ENCODE measurements at regions not wholly inside any gene's neighbourhood (a gene's known extent, or its start where the extent isn't known, plus 50 kb on each side); places are given as distances from the start of the nearest gene placed in this dataset.
"Not testable (repeated sequence)": the region's sequence is repeated elsewhere in the genome, so short reads cannot be mapped to it uniquely, and the experiment has no call there.

DNA sequence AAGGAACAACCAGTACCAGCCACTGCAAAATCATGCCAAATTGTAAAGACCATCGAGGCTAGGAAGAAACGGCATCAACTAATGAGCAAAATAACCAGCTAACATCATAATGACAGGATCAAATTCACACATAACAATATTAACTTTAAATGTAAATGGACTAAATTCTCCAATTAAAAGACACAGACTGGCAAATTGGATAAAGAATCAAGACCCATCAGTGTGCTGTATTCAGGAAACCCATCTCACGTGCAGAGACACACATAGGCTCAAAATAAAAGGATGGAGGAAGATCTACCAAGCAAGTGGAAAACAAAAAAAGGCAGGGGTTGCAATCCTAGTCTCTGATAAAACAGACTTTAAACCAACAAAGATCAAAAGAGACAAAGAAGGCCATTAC, 97.6 kb downstream of the GPX5 start:
- DNase-seq (ENCODE audit: low spot score): not testable (repeated sequence)

GRCh38 chr6:28626386-28626785, 100.7 kb downstream of the GPX5 start:
- DNase-seq (ENCODE audit: low spot score): not testable (repeated sequence)

DNA sequence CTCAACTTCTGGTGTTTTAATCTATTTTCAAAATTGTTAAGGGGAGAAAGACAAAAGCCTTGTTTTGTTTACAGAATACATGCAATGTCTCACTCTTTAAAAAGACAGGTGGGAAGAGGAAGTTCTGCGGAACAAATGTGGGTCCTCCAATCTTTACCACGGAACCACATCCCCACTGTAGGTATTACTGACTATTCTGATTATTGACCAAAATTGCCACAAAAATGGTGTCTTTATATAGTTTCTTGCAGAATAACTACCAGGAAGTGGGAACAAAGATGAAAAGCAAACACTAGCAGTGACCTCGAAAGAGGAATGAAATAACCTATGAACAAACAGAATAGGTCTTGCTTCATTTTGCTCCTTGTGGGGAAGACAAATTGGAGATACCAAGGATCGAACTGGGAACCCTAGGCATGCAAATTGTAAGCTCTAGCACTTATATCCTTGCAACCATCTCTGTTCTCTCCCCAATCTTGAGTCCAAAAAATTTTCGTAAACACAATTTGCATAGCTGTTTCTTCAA, 106.7 kb downstream of the GPX5 start:
- DNase-seq (ENCODE audit: low spot score): no peak

GRCh38 chr6:28633445-28634215, 107.9 kb downstream of the GPX5 start:
- DNase-seq (ENCODE audit: low spot score): no peak

- no peak for DNase-seq (ENCODE audit: low spot score)
Measured at GRCh38 chr6:28634411-28634760, 108.7 kb downstream of the GPX5 start.

- peak; percentile 57 for DNase-seq (ENCODE audit: low spot score)
Measured at GRCh38 chr6:28634761-28635546, 109.3 kb downstream of the GPX5 start.

DNA sequence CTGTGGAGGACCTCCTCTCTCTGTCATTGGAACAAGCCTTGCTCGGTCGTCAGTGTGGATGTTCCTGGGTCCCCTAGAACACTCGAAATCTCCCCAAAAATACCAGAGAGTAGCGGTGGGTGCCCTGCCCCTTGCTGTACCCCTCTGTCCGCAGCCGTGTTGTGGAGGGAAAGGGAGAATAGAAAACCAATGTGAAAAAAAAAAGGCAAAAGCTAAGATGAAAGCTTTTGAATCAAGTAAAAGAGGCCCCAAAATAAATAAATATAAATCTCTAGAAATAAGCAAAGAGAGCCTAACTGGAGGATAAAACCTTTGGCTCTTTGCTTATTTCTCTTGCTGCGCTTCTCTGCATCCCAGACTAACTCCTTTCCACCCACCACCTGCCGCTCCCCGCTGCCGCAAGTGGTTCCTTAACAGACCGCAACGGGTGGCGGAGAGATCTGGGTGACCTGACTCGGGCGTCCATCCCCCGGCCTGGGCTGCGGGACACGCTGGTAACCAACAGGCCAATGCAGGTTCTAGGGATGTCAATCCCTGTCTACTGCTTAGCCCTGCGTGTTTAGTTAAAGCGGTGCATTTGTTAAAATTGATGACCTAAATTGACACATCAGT, 110.0 kb downstream of the GPX5 start:
- DNase-seq (ENCODE audit: low spot score): no peak

GRCh38 chr6:28638787-28639430, 113.2 kb downstream of the GPX5 start:
- DNase-seq (ENCODE audit: low spot score): no peak

- DNase-seq (ENCODE audit: low spot score): not testable (repeated sequence)
Measured at GRCh38 chr6:28639445-28640290, 114.0 kb downstream of the GPX5 start.

- DNase-seq (ENCODE audit: low spot score): peak; percentile 8
Measured at GRCh38 chr6:28643017-28643740, 117.5 kb downstream of the GPX5 start.

- DNase-seq (ENCODE audit: low spot score): no peak
Measured at GRCh38 chr6:28646650-28647049, 121.0 kb downstream of the GPX5 start.

DNA sequence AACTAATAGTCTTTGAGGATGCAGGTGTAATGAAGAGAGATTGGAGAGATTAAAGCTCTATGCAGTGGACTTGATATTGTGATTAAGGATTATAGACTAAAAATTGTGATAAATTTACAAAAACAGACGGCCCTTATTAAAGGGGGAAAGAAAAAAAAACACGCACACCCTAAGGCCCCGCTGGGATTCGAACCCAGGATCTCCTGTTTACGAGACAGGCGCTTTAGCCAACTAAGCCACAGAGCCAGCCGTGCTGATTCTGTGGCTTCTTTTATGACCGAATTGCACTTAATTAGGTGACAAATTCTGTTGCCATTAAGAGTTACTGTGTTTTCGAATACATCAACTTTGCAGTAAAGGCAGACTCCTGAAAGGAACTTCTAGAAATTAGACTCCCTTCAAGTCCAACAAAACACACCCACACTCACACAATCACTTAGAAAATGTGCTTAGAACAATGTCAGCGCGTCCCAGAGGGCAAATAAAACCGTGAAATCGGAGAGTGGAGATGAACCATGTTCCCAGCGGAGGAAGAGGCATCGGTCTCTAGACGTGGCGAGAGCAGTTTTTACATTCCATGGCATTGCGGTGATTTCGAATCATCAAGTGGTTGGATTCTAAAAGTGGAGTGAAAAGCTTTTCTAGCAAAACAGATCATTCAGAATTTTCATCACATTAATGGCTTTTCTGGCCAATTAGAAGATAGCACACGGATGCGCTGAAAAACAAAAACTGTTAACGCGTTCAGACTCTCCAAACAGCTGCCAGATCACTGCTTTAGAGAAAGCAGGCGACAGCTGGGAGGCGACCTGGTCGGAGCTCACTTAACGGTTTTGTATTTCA, 122.6 kb downstream of the GPX5 start:
- peak; percentile 86 for DNase-seq (ENCODE audit: low spot score)

DNA sequence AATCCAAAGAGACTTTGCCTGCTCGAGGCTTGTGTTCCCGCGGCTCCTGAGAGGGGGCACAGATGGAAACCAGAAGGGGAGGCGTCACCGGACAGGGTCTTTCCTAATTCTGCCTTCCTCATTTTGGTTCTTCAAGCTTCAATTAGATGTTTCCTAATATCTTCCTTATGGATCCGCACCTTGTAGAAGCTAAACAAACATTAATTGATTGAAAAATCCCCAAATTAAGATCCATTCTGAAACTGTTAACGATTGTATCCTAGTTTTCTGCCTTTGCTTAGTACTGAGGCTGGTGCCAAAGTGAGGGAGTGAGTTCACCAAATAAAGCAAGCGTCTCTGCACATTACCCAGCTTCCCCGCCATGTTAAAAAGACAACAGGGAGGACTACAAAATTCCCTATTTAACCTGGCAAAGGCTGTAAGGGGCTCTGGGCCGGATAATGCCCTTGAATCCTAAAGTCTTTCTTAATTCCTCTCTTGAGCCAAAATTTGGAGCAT, 123.2 kb downstream of the GPX5 start:
- DNase-seq (ENCODE audit: low spot score): no peak

DNA sequence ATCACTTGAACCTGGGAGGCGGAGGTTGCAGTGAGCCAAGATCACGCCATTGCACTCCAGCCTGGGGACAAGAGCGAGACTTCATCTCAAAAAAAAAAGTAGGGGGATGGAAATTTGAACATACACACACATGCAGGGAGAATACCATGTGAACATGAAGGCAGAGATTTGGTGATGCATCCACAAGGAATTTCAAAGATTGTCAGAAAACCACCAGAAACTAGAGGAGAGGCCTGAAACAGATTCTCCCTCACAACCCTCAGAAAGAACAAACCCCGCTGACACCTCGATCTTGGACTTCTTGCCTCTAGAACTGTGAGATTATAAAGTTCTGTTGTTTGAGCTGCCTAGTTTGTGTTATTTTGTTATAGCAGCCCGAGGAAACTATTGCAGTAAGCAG, 125.5 kb downstream of the GPX5 start:
- no peak for DNase-seq (ENCODE audit: low spot score)

DNA sequence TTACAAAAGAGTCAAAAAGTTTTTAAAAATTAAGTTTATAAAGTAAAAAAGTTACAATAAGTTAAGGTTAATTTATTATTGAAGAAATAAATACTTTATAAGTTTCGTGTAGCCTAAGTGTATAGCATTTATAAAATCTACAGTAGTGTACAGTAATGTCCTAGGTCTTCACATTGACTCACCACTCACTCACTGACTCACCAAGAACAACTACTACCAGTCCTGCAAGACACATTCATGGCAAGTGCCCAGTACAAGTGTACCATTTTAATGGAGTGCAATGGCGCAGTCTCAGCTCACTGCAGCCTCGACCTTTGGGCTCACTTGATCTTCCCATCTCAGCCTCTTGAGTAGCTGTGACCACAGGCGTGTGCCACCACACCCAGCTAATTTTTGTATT, 128.2 kb downstream of the GPX5 start:
- DNase-seq (ENCODE audit: low spot score): no peak

DNA sequence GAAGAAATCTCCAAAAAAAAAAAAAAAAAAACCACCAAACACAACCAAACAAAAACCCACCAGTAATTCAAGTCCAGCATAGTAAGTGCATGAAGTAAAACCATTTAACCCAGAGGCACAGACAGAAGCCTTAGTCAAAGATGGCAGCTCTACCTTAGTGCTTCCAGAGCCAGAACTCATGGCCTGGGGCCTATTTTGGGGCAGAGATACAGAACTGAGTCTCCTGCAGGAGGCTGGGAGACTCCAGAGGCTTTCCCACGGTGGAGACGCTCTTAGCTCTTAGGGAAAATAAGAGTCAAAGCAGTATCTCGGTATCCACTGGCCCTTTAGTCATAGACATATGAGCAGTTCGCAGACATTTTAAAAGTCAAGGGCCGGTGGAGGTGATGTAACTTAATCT, 129.5 kb downstream of the GPX5 start:
- no peak for DNase-seq (ENCODE audit: low spot score)

DNA sequence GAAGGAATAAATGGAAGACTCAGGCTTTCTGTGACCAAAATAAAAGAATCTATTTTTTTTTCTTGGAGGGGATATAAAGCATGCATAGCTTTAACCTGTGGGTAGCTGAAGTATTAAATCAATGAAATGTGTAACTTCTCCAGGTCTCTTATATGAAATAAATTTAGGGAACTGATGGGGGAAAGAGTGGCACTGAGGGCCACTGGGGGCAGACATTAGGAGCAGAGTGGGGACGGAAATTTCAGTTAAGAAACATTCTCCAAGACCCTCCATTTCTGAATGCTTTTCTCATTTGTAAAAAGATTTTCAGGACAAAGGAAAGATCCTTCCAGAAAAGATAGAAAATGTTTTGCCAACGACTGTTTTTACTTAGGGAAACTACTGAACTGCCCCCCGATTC, 131.0 kb downstream of the GPX5 start:
- DNase-seq (ENCODE audit: low spot score): no peak

DNA sequence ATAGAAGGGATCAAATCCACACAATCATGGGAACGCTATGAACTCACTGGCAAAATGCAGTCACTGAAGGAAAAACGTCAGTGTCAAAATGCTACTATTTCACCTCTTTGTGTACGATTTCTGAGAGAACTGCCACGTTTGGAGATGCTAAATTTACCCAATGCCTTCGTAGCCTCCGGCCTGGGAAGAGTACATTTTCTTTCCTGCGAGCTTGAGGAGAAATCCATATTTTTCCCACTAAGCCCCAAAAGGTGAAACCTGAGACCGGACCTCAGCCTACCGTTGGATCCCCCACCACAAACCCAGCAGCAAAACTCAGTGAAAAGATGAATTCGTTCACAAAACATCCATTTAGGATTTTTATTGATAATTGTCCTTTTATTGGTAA, 131.7 kb downstream of the GPX5 start:
- DNase-seq (ENCODE audit: low spot score): peak; percentile 19

DNA sequence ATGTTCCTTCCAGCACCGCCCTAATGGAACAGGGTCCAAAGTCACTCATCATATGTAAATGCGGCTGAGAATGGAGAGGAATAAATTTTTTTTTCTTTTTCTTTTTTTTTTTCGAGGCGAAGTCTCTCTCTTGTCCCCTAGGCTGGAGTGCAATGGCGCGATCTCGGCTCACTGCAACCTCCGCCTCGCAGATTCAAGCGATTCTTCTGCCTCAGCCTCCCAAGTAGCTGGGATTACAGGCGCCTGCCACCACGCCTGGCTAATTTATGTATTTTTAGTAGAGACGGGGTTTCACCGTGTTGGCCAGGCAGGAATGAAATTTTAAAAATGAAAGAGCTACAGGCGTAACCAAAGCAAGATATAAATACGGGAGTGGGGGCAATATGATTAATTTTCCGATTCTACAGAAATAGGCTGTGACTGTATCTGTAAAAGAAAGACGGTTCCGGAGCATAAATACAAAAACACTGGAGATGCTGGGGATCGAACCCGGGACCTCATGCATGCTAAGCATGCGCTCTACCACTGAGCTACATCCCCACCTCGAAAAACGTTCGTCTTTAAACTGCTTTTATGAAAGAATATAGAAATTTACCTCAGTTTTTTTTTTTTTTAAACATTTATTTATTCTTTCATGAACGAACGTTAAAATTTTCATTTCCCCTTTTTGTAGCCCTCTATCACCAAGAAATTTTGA, 132.2 kb downstream of the GPX5 start:
- peak; percentile 76 for DNase-seq (ENCODE audit: low spot score)

Measured in umbilical cord (tissue), 1 donor.